ENCODE measurements at regions not wholly inside any gene's neighbourhood (a gene's known extent, or its start where the extent isn't known, plus 50 kb on each side); places are given as distances from the start of the nearest gene placed in this dataset.

DNA sequence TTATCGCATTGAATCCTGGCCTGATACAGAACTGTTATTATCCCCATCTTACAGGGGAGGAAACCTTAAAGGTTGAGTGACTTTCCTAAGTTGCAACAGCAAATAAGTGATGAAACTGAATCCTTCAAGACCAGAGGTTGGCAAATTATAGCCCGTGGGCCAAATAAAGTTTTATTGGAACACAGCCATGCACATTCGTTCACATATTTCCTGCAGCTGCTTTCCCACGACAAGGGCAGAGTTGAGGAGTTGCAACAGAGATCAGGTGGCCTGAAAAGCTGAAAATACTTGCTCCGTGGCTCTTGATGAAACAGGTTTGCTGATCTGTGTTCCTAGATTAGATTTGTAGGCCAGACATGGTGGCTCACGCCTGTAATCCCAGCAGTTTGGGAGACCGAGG is 126.7 kb downstream of the PHETA1 start:
- no peak overlapping the region for H3K4me3 ChIP-seq (ENCODE audit: low read depth, low read length)
- no peak overlapping the region for H3K27ac ChIP-seq (ENCODE audit: extremely low read depth, low read depth, low read length)
- no peaks in the 10 kb centered on the region for H3K9me3 ChIP-seq (ENCODE audit: control insufficient read depth, insufficient read depth, low read depth, low read length)
- H3K36me3 ChIP-seq (ENCODE audit: control insufficient read depth in 2 of 2, insufficient read depth in 1 of 2, low read length in 2 of 2): no peaks in the 10 kb centered on the region
- ChIA-PET CTCF (no interaction called here), POLR2A (no interaction called here)
- no peaks in the 10 kb centered on the region for H3K4me1 ChIP-seq (ENCODE audit: control insufficient read depth, insufficient read depth, low read length)
- TF ChIP-seq SALL2 (tag by site-specific recombination; IDR thresholded peaks at IDR 0.05; ENCODE audit: borderline replicate concordance): no peak

DNA sequence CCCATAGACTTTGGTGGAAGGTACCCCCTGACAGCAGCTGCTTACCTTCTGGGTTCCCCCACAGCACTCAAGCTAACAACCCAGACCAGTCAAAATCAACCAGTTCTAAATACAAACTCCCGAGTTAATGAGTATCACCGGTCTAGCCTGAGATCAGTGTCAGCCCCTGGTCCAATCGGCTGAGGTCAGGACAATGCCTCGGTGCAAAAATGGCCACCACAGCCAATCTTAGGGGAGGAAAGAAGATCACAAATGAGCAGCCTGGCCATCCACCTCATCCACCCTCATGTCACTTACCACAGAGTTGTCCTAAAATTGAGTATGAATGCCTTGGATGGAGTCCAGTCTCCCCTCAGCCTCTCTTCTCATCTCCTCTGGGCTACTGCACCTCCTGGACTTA is 128.5 kb downstream of the PHETA1 start:
- TF ChIP-seq, protein P1, sequence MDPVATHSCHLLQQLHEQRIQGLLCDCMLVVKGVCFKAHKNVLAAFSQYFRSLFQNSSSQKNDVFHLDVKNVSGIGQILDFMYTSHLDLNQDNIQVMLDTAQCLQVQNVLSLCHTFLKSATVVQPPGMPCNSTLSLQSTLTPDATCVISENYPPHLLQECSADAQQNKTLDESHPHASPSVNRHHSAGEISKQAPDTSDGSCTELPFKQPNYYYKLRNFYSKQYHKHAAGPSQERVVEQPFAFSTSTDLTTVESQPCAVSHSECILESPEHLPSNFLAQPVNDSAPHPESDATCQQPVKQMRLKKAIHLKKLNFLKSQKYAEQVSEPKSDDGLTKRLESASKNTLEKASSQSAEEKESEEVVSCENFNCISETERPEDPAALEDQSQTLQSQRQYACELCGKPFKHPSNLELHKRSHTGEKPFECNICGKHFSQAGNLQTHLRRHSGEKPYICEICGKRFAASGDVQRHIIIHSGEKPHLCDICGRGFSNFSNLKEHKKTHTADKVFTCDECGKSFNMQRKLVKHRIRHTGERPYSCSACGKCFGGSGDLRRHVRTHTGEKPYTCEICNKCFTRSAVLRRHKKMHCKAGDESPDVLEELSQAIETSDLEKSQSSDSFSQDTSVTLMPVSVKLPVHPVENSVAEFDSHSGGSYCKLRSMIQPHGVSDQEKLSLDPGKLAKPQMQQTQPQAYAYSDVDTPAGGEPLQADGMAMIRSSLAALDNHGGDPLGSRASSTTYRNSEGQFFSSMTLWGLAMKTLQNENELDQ (tag by site-specific recombination; IDR thresholded peaks at IDR 0.05; ENCODE audit: low read depth): no peak
- no peak for TF ChIP-seq ZNF223 (tag by site-specific recombination; IDR thresholded peaks at IDR 0.05)
- TF ChIP-seq GLI4 (tag by site-specific recombination; IDR thresholded peaks at IDR 0.05): no peak
- TF ChIP-seq, protein P2, sequence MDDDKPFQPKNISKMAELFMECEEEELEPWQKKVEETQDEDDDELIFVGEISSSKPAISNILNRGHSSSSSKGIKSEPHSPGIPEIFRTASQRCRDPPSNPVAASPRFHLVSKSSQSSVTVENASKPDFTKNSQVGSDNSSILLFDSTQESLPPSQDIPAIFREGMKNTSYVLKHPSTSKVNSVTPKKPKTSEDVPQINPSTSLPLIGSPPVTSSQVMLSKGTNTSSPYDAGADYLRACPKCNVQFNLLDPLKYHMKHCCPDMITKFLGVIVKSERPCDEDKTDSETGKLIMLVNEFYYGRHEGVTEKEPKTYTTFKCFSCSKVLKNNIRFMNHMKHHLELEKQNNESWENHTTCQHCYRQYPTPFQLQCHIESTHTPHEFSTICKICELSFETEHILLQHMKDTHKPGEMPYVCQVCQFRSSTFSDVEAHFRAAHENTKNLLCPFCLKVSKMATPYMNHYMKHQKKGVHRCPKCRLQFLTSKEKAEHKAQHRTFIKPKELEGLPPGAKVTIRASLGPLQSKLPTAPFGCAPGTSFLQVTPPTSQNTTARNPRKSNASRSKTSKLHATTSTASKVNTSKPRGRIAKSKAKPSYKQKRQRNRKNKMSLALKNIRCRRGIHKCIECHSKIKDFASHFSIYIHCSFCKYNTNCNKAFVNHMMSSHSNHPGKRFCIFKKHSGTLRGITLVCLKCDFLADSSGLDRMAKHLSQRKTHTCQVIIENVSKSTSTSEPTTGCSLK (tag by site-specific recombination; IDR thresholded peaks at IDR 0.05): no peak
- no peak for TF ChIP-seq ZNF555 (tag by site-specific recombination; conservative IDR thresholded peaks at IDR 0.05)
- TF ChIP-seq ZNF19 (tag by site-specific recombination; IDR thresholded peaks at IDR 0.05; ENCODE audit: low read depth): no peak
- TF ChIP-seq ZNF10 (tag by site-specific recombination; IDR thresholded peaks at IDR 0.05): no peak
- no peak for TF ChIP-seq ZNF654 (tag by site-specific recombination; IDR thresholded peaks at IDR 0.05; ENCODE audit: low read depth)
- no peak for TF ChIP-seq ZNF701 (tag by site-specific recombination; IDR thresholded peaks at IDR 0.05)
- TF ChIP-seq, protein P3, sequence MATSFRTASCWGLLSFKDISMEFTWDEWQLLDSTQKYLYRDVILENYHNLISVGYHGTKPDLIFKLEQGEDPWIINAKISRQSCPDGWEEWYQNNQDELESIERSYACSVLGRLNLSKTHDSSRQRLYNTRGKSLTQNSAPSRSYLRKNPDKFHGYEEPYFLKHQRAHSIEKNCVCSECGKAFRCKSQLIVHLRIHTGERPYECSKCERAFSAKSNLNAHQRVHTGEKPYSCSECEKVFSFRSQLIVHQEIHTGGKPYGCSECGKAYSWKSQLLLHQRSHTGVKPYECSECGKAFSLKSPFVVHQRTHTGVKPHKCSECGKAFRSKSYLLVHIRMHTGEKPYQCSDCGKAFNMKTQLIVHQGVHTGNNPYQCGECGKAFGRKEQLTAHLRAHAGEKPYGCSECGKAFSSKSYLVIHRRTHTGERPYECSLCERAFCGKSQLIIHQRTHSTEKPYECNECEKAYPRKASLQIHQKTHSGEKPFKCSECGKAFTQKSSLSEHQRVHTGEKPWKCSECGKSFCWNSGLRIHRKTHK (tag by site-specific recombination; IDR thresholded peaks at IDR 0.05): no peak
- no peak for TF ChIP-seq ZNF768 (tag by site-specific recombination; IDR thresholded peaks at IDR 0.05)
- TF ChIP-seq ZNF544 (tag by site-specific recombination; IDR thresholded peaks at IDR 0.05): no peak
- TF ChIP-seq, protein P4, sequence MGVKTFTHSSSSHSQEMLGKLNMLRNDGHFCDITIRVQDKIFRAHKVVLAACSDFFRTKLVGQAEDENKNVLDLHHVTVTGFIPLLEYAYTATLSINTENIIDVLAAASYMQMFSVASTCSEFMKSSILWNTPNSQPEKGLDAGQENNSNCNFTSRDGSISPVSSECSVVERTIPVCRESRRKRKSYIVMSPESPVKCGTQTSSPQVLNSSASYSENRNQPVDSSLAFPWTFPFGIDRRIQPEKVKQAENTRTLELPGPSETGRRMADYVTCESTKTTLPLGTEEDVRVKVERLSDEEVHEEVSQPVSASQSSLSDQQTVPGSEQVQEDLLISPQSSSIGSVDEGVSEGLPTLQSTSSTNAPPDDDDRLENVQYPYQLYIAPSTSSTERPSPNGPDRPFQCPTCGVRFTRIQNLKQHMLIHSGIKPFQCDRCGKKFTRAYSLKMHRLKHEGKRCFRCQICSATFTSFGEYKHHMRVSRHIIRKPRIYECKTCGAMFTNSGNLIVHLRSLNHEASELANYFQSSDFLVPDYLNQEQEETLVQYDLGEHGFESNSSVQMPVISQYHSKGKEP (tag by site-specific recombination; IDR thresholded peaks at IDR 0.05): no peak
- no peak for TF ChIP-seq GLIS2 (tag by site-specific recombination; IDR thresholded peaks at IDR 0.05)
- TF ChIP-seq MZF1 (tag by site-specific recombination; IDR thresholded peaks at IDR 0.05; ENCODE audit: borderline replicate concordance): no peak
- no peak for TF ChIP-seq ZNF266 (tag by site-specific recombination; IDR thresholded peaks at IDR 0.05; ENCODE audit: low read depth)
- TF ChIP-seq, protein P5, sequence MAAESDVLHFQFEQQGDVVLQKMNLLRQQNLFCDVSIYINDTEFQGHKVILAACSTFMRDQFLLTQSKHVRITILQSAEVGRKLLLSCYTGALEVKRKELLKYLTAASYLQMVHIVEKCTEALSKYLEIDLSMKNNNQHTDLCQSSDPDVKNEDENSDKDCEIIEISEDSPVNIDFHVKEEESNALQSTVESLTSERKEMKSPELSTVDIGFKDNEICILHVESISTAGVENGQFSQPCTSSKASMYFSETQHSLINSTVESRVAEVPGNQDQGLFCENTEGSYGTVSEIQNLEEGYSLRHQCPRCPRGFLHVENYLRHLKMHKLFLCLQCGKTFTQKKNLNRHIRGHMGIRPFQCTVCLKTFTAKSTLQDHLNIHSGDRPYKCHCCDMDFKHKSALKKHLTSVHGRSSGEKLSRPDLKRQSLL (tag by site-specific recombination; IDR thresholded peaks at IDR 0.05): no peak
- no peak for TF ChIP-seq YY2 (tag by site-specific recombination; IDR thresholded peaks at IDR 0.05)
- CTCF ChIA-PET: no interaction called here
- Histone ChIP-seq H3K4me1 (ENCODE audit: control insufficient read depth, insufficient read depth, low read length) (no peaks in the 10 kb centered on the region), H3K27ac (ENCODE audit: extremely low read depth, low read depth, low read length) (no peak overlapping the region), H3K9me3 (ENCODE audit: control insufficient read depth, insufficient read depth, low read depth, low read length) (no peaks in the 10 kb centered on the region), H3K4me3 (ENCODE audit: low read depth, low read length) (no peak overlapping the region), H3K36me3 (ENCODE audit: control insufficient read depth in 2 of 2, insufficient read depth in 1 of 2, low read length in 2 of 2) (no peaks in the 10 kb centered on the region)
- POLR2A ChIA-PET: no interaction called here

Data from HEK293 (cell line).